ENCODE measurements at regions not wholly inside any gene's neighbourhood (a gene's known extent, or its start where the extent isn't known, plus 50 kb on each side); places are given as distances from the start of the nearest gene placed in this dataset.

GRCh38 chr4:126065016-126065415 lies 750.3 kb downstream of the FAT4 start:
- no peak overlapping the region for H3K4me3 ChIP-seq (ENCODE audit: low read depth, low read length)
- TF ChIP-seq CTCF (IDR thresholded peaks at IDR 0.05; ENCODE audit: borderline replicate concordance, insufficient read depth, low read depth, low read length), result no peak

DNA sequence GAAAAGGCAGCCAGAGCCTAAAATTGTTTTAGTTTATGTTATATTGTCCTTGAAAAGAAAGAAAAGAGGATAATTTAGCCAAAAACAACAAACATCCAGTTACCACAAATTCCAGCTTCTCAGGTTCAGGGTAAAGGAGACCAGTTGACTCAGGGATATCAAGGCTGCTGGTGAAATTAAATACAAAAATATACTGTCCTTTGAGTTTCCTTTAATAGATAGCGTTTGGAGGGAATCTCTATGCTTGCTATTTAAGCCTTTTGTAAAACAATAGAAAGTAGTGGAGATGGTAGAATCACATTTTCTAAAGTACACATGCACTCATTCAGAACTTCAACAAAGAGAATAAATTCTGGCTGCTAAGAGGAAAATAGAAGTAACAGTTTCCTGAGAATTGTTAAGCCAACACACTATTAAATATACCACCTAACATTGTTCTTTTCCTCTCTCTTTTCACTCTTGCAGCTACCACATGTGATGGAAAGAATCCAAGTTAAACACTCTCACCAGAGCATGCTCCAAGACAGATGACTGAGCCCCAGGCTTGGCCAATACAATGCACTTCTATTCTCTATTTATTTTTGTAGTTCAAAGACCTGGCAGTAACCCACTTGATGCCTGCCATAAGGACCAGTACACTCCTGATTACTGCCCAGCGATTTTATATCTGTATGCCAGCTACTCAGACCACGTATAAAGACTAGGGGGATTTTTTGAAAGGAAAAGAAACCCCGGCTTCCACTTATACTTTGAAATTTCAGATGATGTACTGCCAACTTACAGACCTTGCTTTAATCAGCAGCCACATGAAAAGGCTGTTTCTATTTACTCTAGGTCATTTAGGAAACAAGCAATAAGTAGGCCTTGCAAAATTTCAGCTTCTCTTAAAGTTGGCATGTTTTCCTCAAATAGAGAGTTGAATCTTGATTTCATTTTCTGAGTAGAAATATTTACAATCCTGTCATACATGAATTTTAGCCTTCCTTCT lies 756.9 kb downstream of the FAT4 start:
- no peak for TF ChIP-seq CTCF (IDR thresholded peaks at IDR 0.05; ENCODE audit: borderline replicate concordance, insufficient read depth, low read depth, low read length)
- no peak overlapping the region for H3K4me3 ChIP-seq (ENCODE audit: low read depth, low read length)

GRCh38 chr4:126081336-126081735 lies 766.6 kb downstream of the FAT4 start:
- no peak overlapping the region for H3K4me3 ChIP-seq (ENCODE audit: low read depth, low read length)
- TF ChIP-seq CTCF (IDR thresholded peaks at IDR 0.05; ENCODE audit: borderline replicate concordance, insufficient read depth, low read depth, low read length), result no peak

GRCh38 chr4:126086041-126086440 lies 771.3 kb downstream of the FAT4 start:
- no peak for TF ChIP-seq CTCF (IDR thresholded peaks at IDR 0.05; ENCODE audit: borderline replicate concordance, insufficient read depth, low read depth, low read length)
- no peak overlapping the region for H3K4me3 ChIP-seq (ENCODE audit: low read depth, low read length)

GRCh38 chr4:126087101-126087500 lies 772.3 kb downstream of the FAT4 start:
- TF ChIP-seq CTCF (IDR thresholded peaks at IDR 0.05; ENCODE audit: borderline replicate concordance, insufficient read depth, low read depth, low read length), result no peak
- H3K4me3 ChIP-seq (ENCODE audit: low read depth, low read length), result no peak overlapping the region

DNA sequence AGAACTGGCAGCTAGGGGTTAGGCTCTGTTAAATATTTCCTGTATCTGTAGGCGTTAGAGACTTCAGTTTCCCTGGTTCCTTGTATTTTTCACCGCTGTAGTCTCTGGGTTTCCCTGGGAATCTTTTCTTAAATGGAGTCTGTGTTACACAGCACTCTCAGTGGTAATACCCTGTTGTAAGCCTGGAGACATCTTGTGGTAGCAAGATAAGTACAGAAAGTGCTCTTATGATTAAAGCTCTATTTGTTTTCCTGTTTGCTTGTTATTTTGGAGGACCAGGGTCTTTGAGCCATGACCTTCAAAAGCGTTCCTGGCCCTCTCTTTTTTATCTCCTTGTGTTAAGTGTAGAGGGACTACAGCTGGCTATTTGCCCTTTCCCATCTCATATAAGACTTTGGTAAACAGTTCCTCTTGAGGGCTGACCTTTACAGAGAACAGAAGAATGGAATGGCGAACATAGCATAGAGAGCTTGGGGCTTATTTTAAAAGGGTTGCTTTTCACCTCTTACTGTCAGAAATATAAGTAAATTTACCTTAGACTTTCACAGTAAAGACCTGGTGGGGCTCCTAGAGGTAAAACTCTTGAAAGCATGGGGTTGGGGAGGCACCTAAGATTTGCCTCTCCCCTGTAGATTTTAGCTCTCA lies 782.5 kb downstream of the FAT4 start:
- no peak overlapping the region for H3K4me3 ChIP-seq (ENCODE audit: low read depth, low read length)
- TF ChIP-seq CTCF (IDR thresholded peaks at IDR 0.05; ENCODE audit: borderline replicate concordance, insufficient read depth, low read depth, low read length), result no peak

Data from GM12875 (cell line).